Liver (tissue), 3 donors: ENCODE measurements at regions not wholly inside any gene's neighbourhood (a gene's known extent, or its start where the extent isn't known, plus 50 kb on each side); places are given as distances from the start of the nearest gene placed in this dataset.

Source experiments
- FOXA1 ChIP-seq: IDR thresholded peaks from 2 replicates; pipeline ENCODE4 v1.6.1; 2016; ENCODE audit warnings: antibody characterized with exemption
- GABPA ChIP-seq, 2 donors: IDR thresholded peaks in 1 of 2; conservative IDR thresholded peaks in 1 of 2; 2 replicates each; pipeline ENCODE4 v1.6.1; 2016; ENCODE audit warnings: antibody characterized with exemption in 2 of 2, mild to moderate bottlenecking in 1 of 2, moderate library complexity in 1 of 2
- HNF4A ChIP-seq, 2 donors: conservative IDR thresholded peaks; 2 replicates each; pipeline ENCODE4 v1.6.1; 2016; ENCODE audit warnings: antibody characterized with exemption in 2 of 2, mild to moderate bottlenecking in 2 of 2
- JUND ChIP-seq, 2 donors: IDR thresholded peaks; 2 replicates each; pipeline ENCODE4 v1.6.1; 2016; ENCODE audit warnings: antibody characterized with exemption in 2 of 2
- NR2F2 ChIP-seq: IDR thresholded peaks from 2 replicates; pipeline ENCODE4 v1.6.1; 2016; ENCODE audit warnings: antibody characterized with exemption
- RAD21 ChIP-seq, 2 donors: IDR thresholded peaks; 2 replicates each; pipeline ENCODE4 v1.6.1; 2016; ENCODE audit warnings: antibody characterized with exemption in 2 of 2, mild to moderate bottlenecking in 2 of 2
- TF ChIP-seq, protein P1 (sequence below): fragments of 150-350 bp; IDR thresholded peaks from 2 replicates; pipeline ENCODE4 v1.5.1; 2017; ENCODE audit warnings: improper control_type of control experiment, low read depth, low read length; ENCODE audit not compliant: missing input control
- TF ChIP-seq, protein P2 (sequence below): IDR thresholded peaks from 2 replicates; pipeline ENCODE4 v1.6.1; 2016; ENCODE audit warnings: antibody characterized with exemption, mild to moderate bottlenecking
- TF ChIP-seq, protein P3 (sequence below): IDR thresholded peaks from 2 replicates; pipeline ENCODE4 v1.6.1; 2016; ENCODE audit warnings: antibody characterized with exemption
- TF ChIP-seq, protein P4 (sequence below): IDR thresholded peaks from 2 replicates; pipeline ENCODE4 v1.6.1; 2016; ENCODE audit warnings: antibody characterized with exemption
- donor health status: healthy.
- donor health status: healthy.

DNA sequence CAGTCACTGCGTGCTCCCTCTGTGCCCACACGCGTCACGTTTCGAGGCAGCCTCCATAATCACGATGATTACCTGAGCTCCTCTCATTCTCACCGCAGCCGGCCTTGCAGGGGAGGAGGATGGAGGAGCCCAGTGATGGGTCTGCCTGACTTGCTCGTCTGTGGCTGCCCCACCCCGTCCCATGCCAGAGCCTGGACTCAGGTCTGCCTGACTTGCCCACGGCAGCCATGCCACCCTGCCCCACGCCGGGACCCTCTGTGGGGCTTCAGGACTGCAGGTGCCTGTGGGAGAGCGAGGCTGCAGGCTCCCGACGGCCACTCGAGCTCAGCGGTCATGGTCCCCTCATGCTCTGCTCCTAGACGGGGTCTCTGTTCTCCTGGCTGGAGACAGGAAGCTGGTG lies 1025.1 kb downstream of the BRD1 start:
- TF ChIP-seq, protein P1, sequence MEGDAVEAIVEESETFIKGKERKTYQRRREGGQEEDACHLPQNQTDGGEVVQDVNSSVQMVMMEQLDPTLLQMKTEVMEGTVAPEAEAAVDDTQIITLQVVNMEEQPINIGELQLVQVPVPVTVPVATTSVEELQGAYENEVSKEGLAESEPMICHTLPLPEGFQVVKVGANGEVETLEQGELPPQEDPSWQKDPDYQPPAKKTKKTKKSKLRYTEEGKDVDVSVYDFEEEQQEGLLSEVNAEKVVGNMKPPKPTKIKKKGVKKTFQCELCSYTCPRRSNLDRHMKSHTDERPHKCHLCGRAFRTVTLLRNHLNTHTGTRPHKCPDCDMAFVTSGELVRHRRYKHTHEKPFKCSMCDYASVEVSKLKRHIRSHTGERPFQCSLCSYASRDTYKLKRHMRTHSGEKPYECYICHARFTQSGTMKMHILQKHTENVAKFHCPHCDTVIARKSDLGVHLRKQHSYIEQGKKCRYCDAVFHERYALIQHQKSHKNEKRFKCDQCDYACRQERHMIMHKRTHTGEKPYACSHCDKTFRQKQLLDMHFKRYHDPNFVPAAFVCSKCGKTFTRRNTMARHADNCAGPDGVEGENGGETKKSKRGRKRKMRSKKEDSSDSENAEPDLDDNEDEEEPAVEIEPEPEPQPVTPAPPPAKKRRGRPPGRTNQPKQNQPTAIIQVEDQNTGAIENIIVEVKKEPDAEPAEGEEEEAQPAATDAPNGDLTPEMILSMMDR: no peak
- TF ChIP-seq, protein P2, sequence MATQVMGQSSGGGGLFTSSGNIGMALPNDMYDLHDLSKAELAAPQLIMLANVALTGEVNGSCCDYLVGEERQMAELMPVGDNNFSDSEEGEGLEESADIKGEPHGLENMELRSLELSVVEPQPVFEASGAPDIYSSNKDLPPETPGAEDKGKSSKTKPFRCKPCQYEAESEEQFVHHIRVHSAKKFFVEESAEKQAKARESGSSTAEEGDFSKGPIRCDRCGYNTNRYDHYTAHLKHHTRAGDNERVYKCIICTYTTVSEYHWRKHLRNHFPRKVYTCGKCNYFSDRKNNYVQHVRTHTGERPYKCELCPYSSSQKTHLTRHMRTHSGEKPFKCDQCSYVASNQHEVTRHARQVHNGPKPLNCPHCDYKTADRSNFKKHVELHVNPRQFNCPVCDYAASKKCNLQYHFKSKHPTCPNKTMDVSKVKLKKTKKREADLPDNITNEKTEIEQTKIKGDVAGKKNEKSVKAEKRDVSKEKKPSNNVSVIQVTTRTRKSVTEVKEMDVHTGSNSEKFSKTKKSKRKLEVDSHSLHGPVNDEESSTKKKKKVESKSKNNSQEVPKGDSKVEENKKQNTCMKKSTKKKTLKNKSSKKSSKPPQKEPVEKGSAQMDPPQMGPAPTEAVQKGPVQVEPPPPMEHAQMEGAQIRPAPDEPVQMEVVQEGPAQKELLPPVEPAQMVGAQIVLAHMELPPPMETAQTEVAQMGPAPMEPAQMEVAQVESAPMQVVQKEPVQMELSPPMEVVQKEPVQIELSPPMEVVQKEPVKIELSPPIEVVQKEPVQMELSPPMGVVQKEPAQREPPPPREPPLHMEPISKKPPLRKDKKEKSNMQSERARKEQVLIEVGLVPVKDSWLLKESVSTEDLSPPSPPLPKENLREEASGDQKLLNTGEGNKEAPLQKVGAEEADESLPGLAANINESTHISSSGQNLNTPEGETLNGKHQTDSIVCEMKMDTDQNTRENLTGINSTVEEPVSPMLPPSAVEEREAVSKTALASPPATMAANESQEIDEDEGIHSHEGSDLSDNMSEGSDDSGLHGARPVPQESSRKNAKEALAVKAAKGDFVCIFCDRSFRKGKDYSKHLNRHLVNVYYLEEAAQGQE: no peak
- TF ChIP-seq, protein P3, sequence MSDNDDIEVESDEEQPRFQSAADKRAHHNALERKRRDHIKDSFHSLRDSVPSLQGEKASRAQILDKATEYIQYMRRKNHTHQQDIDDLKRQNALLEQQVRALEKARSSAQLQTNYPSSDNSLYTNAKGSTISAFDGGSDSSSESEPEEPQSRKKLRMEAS: no peak
- TF ChIP-seq HNF4A (conservative IDR thresholded peaks at IDR 0.05): no peak
- TF ChIP-seq, protein P4, sequence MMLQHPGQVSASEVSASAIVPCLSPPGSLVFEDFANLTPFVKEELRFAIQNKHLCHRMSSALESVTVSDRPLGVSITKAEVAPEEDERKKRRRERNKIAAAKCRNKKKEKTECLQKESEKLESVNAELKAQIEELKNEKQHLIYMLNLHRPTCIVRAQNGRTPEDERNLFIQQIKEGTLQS: no peak
- TF ChIP-seq RAD21 (IDR thresholded peaks at IDR 0.05): no peak
- TF ChIP-seq GABPA (IDR thresholded peaks at IDR 0.05 in 1 of 2, conservative IDR thresholded peaks at IDR 0.05 in 1 of 2): no peak
- no peak for TF ChIP-seq FOXA1
- TF ChIP-seq JUND (IDR thresholded peaks at IDR 0.05): no peak
- TF ChIP-seq NR2F2: no peak
